Large intestine (tissue), 3 donors: ENCODE measurements at regions not wholly inside any gene's neighbourhood (a gene's known extent, or its start where the extent isn't known, plus 50 kb on each side); places are given as distances from the start of the nearest gene placed in this dataset.
"Not testable (repeated sequence)": the region's sequence is repeated elsewhere in the genome, so short reads cannot be mapped to it uniquely, and the experiment has no call there.

Experiments
- DNase-seq, 2 donors: peaks; one replicate each; pipeline versions ENCODE4 v3.0.0 to v3.0.0-alpha.2; 2013
- H3K27ac ChIP-seq: one replicate; pipeline ENCODE4 v1.5.1; 2013; ENCODE audit warnings: low read length
- H3K27me3 ChIP-seq: 2 replicates; pipeline ENCODE4 v1.6.1; 2013; ENCODE audit warnings: low read length; ENCODE audit not compliant: control insufficient read depth, insufficient read depth
- H3K36me3 ChIP-seq: 2 replicates; pipeline ENCODE4 v1.6.1; 2013; ENCODE audit warnings: low read length; ENCODE audit not compliant: control insufficient read depth, insufficient read depth
- H3K4me1 ChIP-seq: one replicate; pipeline ENCODE4 v1.6.1; 2013; ENCODE audit warnings: low read length; ENCODE audit not compliant: control insufficient read depth, insufficient read depth
- H3K4me3 ChIP-seq: one replicate; pipeline ENCODE4 v1.5.1; 2013; ENCODE audit warnings: low read length
- H3K9me3 ChIP-seq: one replicate; pipeline ENCODE4 v1.6.1; 2013; ENCODE audit warnings: mild to moderate bottlenecking, low read depth, low read length, moderate library complexity; ENCODE audit not compliant: control insufficient read depth
- WGBS: methylation state at CpG from one replicate; pipeline ENCODE4 v1.1.5; 2013; ENCODE audit warnings: low lambda C conversion rate; ENCODE audit not compliant: insufficient coverage; 5-methylcytosine and 5-hydroxymethylcytosine counted together

- Histone ChIP-seq H3K9me3 (no peaks in the 10 kb centered on the region), H3K27me3 (no peaks in the 10 kb centered on the region), H3K4me1 (no peaks in the 10 kb centered on the region), H3K4me3 (no peak overlapping the region), H3K36me3 (no peaks in the 10 kb centered on the region), H3K27ac (no peak overlapping the region)
- DNase-seq, result no peak
- 100% methylated on average over 1 of the region's 1 CpG for WGBS
These were observed 114.8 kb upstream of the SATB2 start for GRCh38 chr2:199572571-199572970.

- 100% methylated on average over 1 of the region's 2 CpGs for WGBS
- H3K9me3 ChIP-seq, result no peaks in the 10 kb centered on the region
- H3K27me3 ChIP-seq, result no peaks in the 10 kb centered on the region
- DNase-seq, result no peak
- H3K4me3 ChIP-seq, result no peak overlapping the region
- no peaks in the 10 kb centered on the region for H3K36me3 ChIP-seq
- no peak overlapping the region for H3K27ac ChIP-seq
- no peaks in the 10 kb centered on the region for H3K4me1 ChIP-seq
These were observed 113.2 kb upstream of the SATB2 start for GRCh38 chr2:199570934-199571333.

- H3K27me3 ChIP-seq, result no peaks in the 10 kb centered on the region
- no peaks in the 10 kb centered on the region for H3K4me1 ChIP-seq
- H3K4me3 ChIP-seq, result no peak overlapping the region
- no peaks in the 10 kb centered on the region for H3K36me3 ChIP-seq
- DNase-seq, result no peak
- no peak overlapping the region for H3K27ac ChIP-seq
- no peaks in the 10 kb centered on the region for H3K9me3 ChIP-seq
- no CpG with 5 or more reads among the region's 1 CpG for WGBS
These were observed 111.6 kb upstream of the SATB2 start for GRCh38 chr2:199569336-199569735.

- no peaks in the 10 kb centered on the region for H3K27me3 ChIP-seq
- no peak overlapping the region for H3K27ac ChIP-seq
- WGBS, result no CpG with 5 or more reads among the region's 14 CpGs
- DNase-seq, result no peak
- no peaks in the 10 kb centered on the region for H3K36me3 ChIP-seq
- H3K4me3 ChIP-seq, result no peak overlapping the region
- no peaks in the 10 kb centered on the region for H3K9me3 ChIP-seq
- H3K4me1 ChIP-seq, result no peaks in the 10 kb centered on the region
These were observed 100.4 kb upstream of the SATB2 start for GRCh38 chr2:199558156-199558555.

- WGBS, result 50% methylated on average over 1 of the region's 12 CpGs
- Histone ChIP-seq H3K27me3 (no peaks in the 10 kb centered on the region), H3K36me3 (no peaks in the 10 kb centered on the region), H3K9me3 (no peaks in the 10 kb centered on the region), H3K4me1 (no peaks in the 10 kb centered on the region), H3K4me3 (no peak overlapping the region), H3K27ac (no peak overlapping the region)
- no peak for DNase-seq
These were observed 99.0 kb upstream of the SATB2 start for GRCh38 chr2:199556527-199557285.

GRCh38 chr2:199554026-199554425 lies 96.3 kb upstream of the SATB2 start:
- H3K4me1 ChIP-seq, result no peaks in the 10 kb centered on the region
- no peaks in the 10 kb centered on the region for H3K9me3 ChIP-seq
- DNase-seq, result no peak
- H3K27me3 ChIP-seq, result no peaks in the 10 kb centered on the region
- H3K27ac ChIP-seq, result no peak overlapping the region
- H3K36me3 ChIP-seq, result no peaks in the 10 kb centered on the region
- 80% methylated on average over 1 of the region's 2 CpGs for WGBS
- H3K4me3 ChIP-seq, result no peak overlapping the region

GRCh38 chr2:199552141-199552540 lies 94.4 kb upstream of the SATB2 start:
- no peak overlapping the region for H3K27ac ChIP-seq
- H3K9me3 ChIP-seq, result no peaks in the 10 kb centered on the region
- H3K4me1 ChIP-seq, result no peaks in the 10 kb centered on the region
- 82% methylated on average over 3 of the region's 6 CpGs for WGBS
- DNase-seq, result no peak
- no peaks in the 10 kb centered on the region for H3K36me3 ChIP-seq
- no peaks in the 10 kb centered on the region for H3K27me3 ChIP-seq
- H3K4me3 ChIP-seq, result no peak overlapping the region

GRCh38 chr2:199543606-199544172 lies 86.0 kb upstream of the SATB2 start:
- no peaks in the 10 kb centered on the region for H3K4me1 ChIP-seq
- WGBS, result no CpG with 5 or more reads among the region's 4 CpGs
- no peak overlapping the region for H3K4me3 ChIP-seq
- H3K27me3 ChIP-seq, result no peaks in the 10 kb centered on the region
- H3K9me3 ChIP-seq, result no peaks in the 10 kb centered on the region
- no peak overlapping the region for H3K27ac ChIP-seq
- no peaks in the 10 kb centered on the region for H3K36me3 ChIP-seq
- no peak for DNase-seq

- no peak overlapping the region for H3K4me3 ChIP-seq
- H3K4me1 ChIP-seq, result no peaks in the 10 kb centered on the region
- H3K27ac ChIP-seq, result no peak overlapping the region
- DNase-seq, result no peak
- no peaks in the 10 kb centered on the region for H3K36me3 ChIP-seq
- H3K9me3 ChIP-seq, result no peaks in the 10 kb centered on the region
- no peaks in the 10 kb centered on the region for H3K27me3 ChIP-seq
- WGBS, result 60% methylated on average over 1 of the region's 7 CpGs
These were observed 77.9 kb upstream of the SATB2 start for GRCh38 chr2:199535445-199536177.

GRCh38 chr2:199533873-199534272 lies 76.1 kb upstream of the SATB2 start:
- H3K27ac ChIP-seq, H3K4me3 ChIP-seq, H3K9me3 ChIP-seq, DNase-seq, H3K36me3 ChIP-seq, H3K27me3 ChIP-seq, H3K4me1 ChIP-seq: not testable (repeated sequence)
- no CpG with 5 or more reads among the region's 3 CpGs for WGBS
